Thoracic aorta (tissue), 2 donors: ENCODE measurements at regions not wholly inside any gene's neighbourhood (a gene's known extent, or its start where the extent isn't known, plus 50 kb on each side); places are given as distances from the start of the nearest gene placed in this dataset.

Experiments
- ATAC-seq: fragments of 150-250 bp; one replicate; pipeline ENCODE4 v1.8.0; 2017; ENCODE audit warnings: low read depth; ENCODE audit not compliant: insufficient number of reproducible peaks, low FRiP score
- DNase-seq: peaks from one replicate; pipeline ENCODE4 v3.0.0-alpha.2; 2020; ENCODE audit warnings: low spot score
- H3K27ac ChIP-seq, 2 donors: fragments of 200-600 bp; sonication (generic); 1 replicate in 1 of 2; 2 replicates in 1 of 2; pipeline ENCODE4 v1.5.1; 2016; ENCODE audit warnings: mild to moderate bottlenecking in 2 of 2, moderate library complexity in 2 of 2
- H3K27me3 ChIP-seq: fragments of 200-600 bp; sonication (generic); replicated peaks from 2 replicates; pipeline ENCODE4 v1.6.0; 2016; ENCODE audit warnings: mild to moderate bottlenecking; ENCODE audit not compliant: insufficient read depth
- H3K36me3 ChIP-seq: fragments of 200-600 bp; sonication (generic); one replicate; pipeline ENCODE4 v1.5.1; 2016
- H3K4me1 ChIP-seq, 2 donors: fragments of 200-600 bp; sonication (generic); 1 replicate in 1 of 2; 2 replicates in 1 of 2; pipeline versions ENCODE4 v1.5.1 to v1.6.0; 2016; ENCODE audit warnings: low read depth in 2 of 2, mild to moderate bottlenecking in 1 of 2; ENCODE audit not compliant: control insufficient read depth in 1 of 2
- H3K4me3 ChIP-seq: fragments of 200-600 bp; sonication (generic); 2 replicates; pipeline ENCODE4 v1.5.1; 2016; ENCODE audit warnings: mild to moderate bottlenecking
- H3K9me3 ChIP-seq: fragments of 200-600 bp; sonication (generic); 2 replicates; pipeline ENCODE4 v1.5.1; 2016
- TF ChIP-seq, protein P1 (sequence below): fragments of 200-600 bp; sonication (generic); IDR thresholded peaks from one replicate; pipeline ENCODE4 v1.5.1; 2019; ENCODE audit warnings: antibody characterized with exemption

DNA sequence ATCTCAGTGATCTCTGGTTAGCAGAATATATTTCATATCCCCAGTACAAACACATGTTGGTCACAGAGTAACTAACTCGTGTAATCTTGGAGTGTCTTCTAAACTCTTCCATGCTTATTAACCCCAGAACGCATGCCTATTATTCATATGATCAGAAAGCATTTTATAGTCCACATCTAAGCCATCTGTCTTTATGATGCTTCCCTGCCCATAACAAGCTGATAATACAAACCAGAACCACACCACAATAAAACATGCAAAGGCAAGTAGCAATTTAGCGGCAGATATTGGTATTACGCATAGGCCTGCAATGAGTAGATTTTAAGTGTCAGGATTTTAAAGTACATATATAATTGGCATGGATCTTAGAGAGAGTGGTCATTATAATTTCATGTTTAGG is 120.0 kb upstream of the PRKCQ start:
- TF ChIP-seq, protein P1, sequence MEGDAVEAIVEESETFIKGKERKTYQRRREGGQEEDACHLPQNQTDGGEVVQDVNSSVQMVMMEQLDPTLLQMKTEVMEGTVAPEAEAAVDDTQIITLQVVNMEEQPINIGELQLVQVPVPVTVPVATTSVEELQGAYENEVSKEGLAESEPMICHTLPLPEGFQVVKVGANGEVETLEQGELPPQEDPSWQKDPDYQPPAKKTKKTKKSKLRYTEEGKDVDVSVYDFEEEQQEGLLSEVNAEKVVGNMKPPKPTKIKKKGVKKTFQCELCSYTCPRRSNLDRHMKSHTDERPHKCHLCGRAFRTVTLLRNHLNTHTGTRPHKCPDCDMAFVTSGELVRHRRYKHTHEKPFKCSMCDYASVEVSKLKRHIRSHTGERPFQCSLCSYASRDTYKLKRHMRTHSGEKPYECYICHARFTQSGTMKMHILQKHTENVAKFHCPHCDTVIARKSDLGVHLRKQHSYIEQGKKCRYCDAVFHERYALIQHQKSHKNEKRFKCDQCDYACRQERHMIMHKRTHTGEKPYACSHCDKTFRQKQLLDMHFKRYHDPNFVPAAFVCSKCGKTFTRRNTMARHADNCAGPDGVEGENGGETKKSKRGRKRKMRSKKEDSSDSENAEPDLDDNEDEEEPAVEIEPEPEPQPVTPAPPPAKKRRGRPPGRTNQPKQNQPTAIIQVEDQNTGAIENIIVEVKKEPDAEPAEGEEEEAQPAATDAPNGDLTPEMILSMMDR: no peak
- Histone ChIP-seq H3K9me3 (no peaks in the 10 kb centered on the region), H3K4me3 (no peak overlapping the region), H3K27ac (no peak overlapping the region), H3K4me1 (no peaks in the 10 kb centered on the region), H3K36me3 (no peaks in the 10 kb centered on the region), H3K27me3 (no peaks in the 10 kb centered on the region)
- DNase-seq (no peak), ATAC-seq (no peak)

DNA sequence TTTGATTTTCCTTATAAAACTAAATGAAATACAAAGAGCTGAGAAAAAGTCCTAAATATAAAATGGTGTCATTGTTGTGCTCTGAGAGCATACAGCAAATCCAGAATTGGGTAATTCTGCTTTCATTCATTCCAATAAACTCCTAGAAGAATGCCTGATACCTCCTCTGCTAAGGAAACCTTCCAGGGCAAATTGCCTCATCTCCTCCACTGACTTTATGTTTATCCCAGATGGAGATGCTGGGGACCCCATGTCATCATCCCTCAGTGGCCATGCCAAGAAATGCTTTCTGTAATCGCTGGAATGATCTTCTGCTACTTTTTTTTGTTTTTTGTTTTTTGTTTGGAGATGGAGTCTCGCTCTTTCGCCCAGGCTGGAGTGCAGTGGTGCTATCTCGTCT is 119.3 kb upstream of the PRKCQ start:
- Histone ChIP-seq H3K9me3 (no peaks in the 10 kb centered on the region), H3K4me3 (no peak overlapping the region), H3K27ac (no peak overlapping the region), H3K4me1 (no peaks in the 10 kb centered on the region), H3K27me3 (no peaks in the 10 kb centered on the region), H3K36me3 (no peaks in the 10 kb centered on the region)
- DNase-seq (no peak), ATAC-seq (no peak)
- TF ChIP-seq, protein P1: no peak

DNA sequence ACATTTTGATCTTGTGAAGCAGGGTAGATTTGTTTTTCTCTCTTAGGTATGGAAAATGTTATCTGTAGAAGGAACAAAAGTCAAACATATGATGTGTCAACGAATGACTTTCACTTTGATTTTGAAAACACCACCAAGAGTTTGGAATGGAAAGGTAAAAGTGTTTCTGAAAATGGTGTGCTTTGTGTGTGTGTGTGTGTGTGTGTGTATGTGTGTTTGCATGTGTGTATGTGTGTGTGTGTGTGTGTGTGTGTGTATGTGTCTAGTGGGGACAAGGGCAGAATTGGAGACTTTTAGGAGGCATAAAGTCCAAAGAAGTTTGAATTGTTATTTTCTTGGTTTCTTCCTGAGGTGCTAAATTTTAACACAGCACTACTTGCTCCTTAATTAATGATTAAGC is 115.4 kb upstream of the PRKCQ start:
- ATAC-seq: no peak

DNA sequence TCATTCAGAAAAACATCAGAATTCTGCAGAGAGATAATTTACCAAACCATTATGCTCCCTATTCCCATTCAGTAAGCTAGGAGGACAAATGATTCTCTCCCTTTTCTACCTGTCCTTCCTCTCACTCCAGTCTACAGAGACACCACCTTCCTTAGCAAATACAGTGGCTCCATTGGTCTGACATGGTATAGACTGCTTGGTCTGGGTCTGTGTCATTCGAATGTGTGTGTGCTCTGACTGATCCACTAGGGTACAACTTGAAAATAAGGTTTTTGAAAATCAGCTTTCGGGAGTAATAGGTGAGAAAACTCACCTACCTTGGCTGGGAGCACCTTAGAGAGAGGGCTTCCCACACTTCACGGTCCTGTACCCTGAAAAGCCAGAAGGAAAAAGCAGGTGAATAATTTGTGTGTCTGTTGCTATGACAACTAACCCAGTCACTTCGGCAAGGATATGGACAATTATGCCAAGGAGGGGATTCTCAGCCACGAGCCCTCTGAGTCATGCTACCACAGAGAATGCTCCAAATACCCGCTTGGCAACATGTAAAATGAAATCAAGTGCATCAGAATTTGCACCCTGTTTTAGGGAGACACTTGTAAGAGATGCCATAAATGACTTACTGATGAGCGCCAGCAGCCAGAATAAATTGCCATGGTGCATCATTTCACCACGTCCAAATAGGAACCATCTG is 114.5 kb upstream of the PRKCQ start:
- H3K27ac ChIP-seq: no peak overlapping the region
- H3K4me3 ChIP-seq: no peak overlapping the region
- no peaks in the 10 kb centered on the region for H3K4me1 ChIP-seq
- DNase-seq (no peak), ATAC-seq (no peak)
- no peaks in the 10 kb centered on the region for H3K36me3 ChIP-seq
- no peaks in the 10 kb centered on the region for H3K27me3 ChIP-seq
- H3K9me3 ChIP-seq: no peaks in the 10 kb centered on the region
- TF ChIP-seq, protein P1: no peak

More for the DNA sequence above, 115.4 kb upstream of the PRKCQ start:
- TF ChIP-seq, protein P1: no peak
- H3K27me3 ChIP-seq: no peaks in the 10 kb centered on the region
- H3K36me3 ChIP-seq: no peaks in the 10 kb centered on the region
- no peak for DNase-seq
- no peak overlapping the region for H3K4me3 ChIP-seq
- no peaks in the 10 kb centered on the region for H3K4me1 ChIP-seq
- no peaks in the 10 kb centered on the region for H3K9me3 ChIP-seq
- H3K27ac ChIP-seq: no peak overlapping the region

DNA sequence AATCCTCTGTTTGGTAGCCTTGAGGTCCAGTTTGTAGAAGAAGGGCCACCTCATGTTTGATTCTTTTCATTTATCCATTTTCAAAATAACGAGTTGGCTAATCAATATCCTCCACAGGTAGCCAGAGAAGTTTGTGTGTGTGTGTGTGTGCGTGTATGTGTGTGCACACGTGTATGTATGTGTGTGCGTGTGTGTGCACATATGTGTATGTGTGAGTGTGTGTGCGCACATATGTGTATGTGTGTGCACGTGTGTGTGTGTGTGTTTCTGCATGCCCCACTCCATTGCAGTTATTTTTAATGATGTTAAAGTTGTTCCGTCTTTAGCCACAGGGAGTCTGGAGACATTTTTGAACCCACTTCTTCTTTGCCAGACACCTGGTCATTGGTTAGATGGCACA is 112.8 kb upstream of the PRKCQ start:
- Histone ChIP-seq H3K9me3 (no peaks in the 10 kb centered on the region), H3K27me3 (no peaks in the 10 kb centered on the region), H3K4me3 (no peak overlapping the region), H3K4me1 (no peaks in the 10 kb centered on the region), H3K36me3 (no peaks in the 10 kb centered on the region), H3K27ac (no peak overlapping the region)
- TF ChIP-seq, protein P1: no peak
- DNase-seq (no peak), ATAC-seq (no peak)
